ENCODE measurements at regions not wholly inside any gene's neighbourhood (a gene's known extent, or its start where the extent isn't known, plus 50 kb on each side); places are given as distances from the start of the nearest gene placed in this dataset.

- no peaks in the 10 kb centered on the region for H3K36me3 ChIP-seq (ENCODE audit: control insufficient read depth, low read length)
- TF ChIP-seq CTCF (IDR thresholded peaks at IDR 0.05; ENCODE audit: low read depth, low read length, poor library complexity, severe bottlenecking) (no peak), EZH2phosphoT487 (IDR thresholded peaks at IDR 0.05; ENCODE audit: borderline replicate concordance, low read length) (no peak)
These were observed 72.1 kb upstream of the PITX1 start for GRCh38 chr5:135106136-135106535.

GRCh38 chr5:135105105-135105484, 71.1 kb upstream of the PITX1 start:
- no peaks in the 10 kb centered on the region for H4K20me1 ChIP-seq (ENCODE audit: control insufficient read depth, insufficient read depth, low read depth, low read length)

More at GRCh38 chr5:135106136-135106535, 72.1 kb upstream of the PITX1 start:
- Histone ChIP-seq H3K27ac (ENCODE audit: low read depth, low read length) (no peak overlapping the region), H3K9me2 (replicated peaks; ENCODE audit: control insufficient read depth, low read length) (no peaks in the 10 kb centered on the region), H3K9me3 (ENCODE audit: control insufficient read depth, insufficient read depth, low read length) (no peaks in the 10 kb centered on the region), H3K79me2 (ENCODE audit: control insufficient read depth, low read length) (no peaks in the 10 kb centered on the region), H3K4me1 (ENCODE audit: control insufficient read depth, low read length) (no peaks in the 10 kb centered on the region), H3F3A (ENCODE audit: control insufficient read depth, insufficient read depth) (no peaks in the 10 kb centered on the region), H3K4me3 (ENCODE audit: low read length) (no peak overlapping the region), H3K4me2 (ENCODE audit: low read length) (no peak overlapping the region), H4K20me1 (ENCODE audit: control insufficient read depth, insufficient read depth, low read depth, low read length) (no peaks in the 10 kb centered on the region), H3K27me3 (ENCODE audit: control insufficient read depth, low read length) (no peaks in the 10 kb centered on the region)

GRCh38 chr5:135103575-135103853, 69.5 kb upstream of the PITX1 start:
- Histone ChIP-seq H4K20me1 (ENCODE audit: control insufficient read depth, insufficient read depth, low read depth, low read length) (no peaks in the 10 kb centered on the region), H3K27ac (ENCODE audit: low read depth, low read length) (no peak overlapping the region), H3K4me2 (ENCODE audit: low read length) (no peak overlapping the region), H3K36me3 (ENCODE audit: control insufficient read depth, low read length) (no peaks in the 10 kb centered on the region), H3K27me3 (ENCODE audit: control insufficient read depth, low read length) (no peaks in the 10 kb centered on the region), H3K9me2 (replicated peaks; ENCODE audit: control insufficient read depth, low read length) (no peaks in the 10 kb centered on the region), H3K4me1 (ENCODE audit: control insufficient read depth, low read length) (peaks cover 5% of the 10 kb centered on the region; the same call in 1 of the 2 replicates), H3F3A (ENCODE audit: control insufficient read depth, insufficient read depth) (no peaks in the 10 kb centered on the region), H3K9me3 (ENCODE audit: control insufficient read depth, insufficient read depth, low read length) (no peaks in the 10 kb centered on the region), H3K4me3 (ENCODE audit: low read length) (no peak overlapping the region), H3K79me2 (ENCODE audit: control insufficient read depth, low read length) (no peaks in the 10 kb centered on the region)
- TF ChIP-seq EZH2phosphoT487 (IDR thresholded peaks at IDR 0.05; ENCODE audit: borderline replicate concordance, low read length) = no peak
- TF ChIP-seq CTCF (IDR thresholded peaks at IDR 0.05; ENCODE audit: low read depth, low read length, poor library complexity, severe bottlenecking) = no peak

More at GRCh38 chr5:135105105-135105484, 71.1 kb upstream of the PITX1 start:
- Histone ChIP-seq H3K4me1 (ENCODE audit: control insufficient read depth, low read length) (peaks cover 5% of the 10 kb centered on the region; the same call in 1 of the 2 replicates), H3K27me3 (ENCODE audit: control insufficient read depth, low read length) (no peaks in the 10 kb centered on the region), H3K9me3 (ENCODE audit: control insufficient read depth, insufficient read depth, low read length) (no peaks in the 10 kb centered on the region), H3K27ac (ENCODE audit: low read depth, low read length) (no peak overlapping the region), H3K4me2 (ENCODE audit: low read length) (no peak overlapping the region), H3K4me3 (ENCODE audit: low read length) (no peak overlapping the region), H3K9me2 (replicated peaks; ENCODE audit: control insufficient read depth, low read length) (no peaks in the 10 kb centered on the region), H3F3A (ENCODE audit: control insufficient read depth, insufficient read depth) (no peaks in the 10 kb centered on the region), H3K36me3 (ENCODE audit: control insufficient read depth, low read length) (no peaks in the 10 kb centered on the region), H3K79me2 (ENCODE audit: control insufficient read depth, low read length) (no peaks in the 10 kb centered on the region)
- TF ChIP-seq EZH2phosphoT487 (IDR thresholded peaks at IDR 0.05; ENCODE audit: borderline replicate concordance, low read length) = no peak
- no peak for TF ChIP-seq CTCF (IDR thresholded peaks at IDR 0.05; ENCODE audit: low read depth, low read length, poor library complexity, severe bottlenecking)
